ENCODE measurements at regions not wholly inside any gene's neighbourhood (a gene's known extent, or its start where the extent isn't known, plus 50 kb on each side); places are given as distances from the start of the nearest gene placed in this dataset.

DNA sequence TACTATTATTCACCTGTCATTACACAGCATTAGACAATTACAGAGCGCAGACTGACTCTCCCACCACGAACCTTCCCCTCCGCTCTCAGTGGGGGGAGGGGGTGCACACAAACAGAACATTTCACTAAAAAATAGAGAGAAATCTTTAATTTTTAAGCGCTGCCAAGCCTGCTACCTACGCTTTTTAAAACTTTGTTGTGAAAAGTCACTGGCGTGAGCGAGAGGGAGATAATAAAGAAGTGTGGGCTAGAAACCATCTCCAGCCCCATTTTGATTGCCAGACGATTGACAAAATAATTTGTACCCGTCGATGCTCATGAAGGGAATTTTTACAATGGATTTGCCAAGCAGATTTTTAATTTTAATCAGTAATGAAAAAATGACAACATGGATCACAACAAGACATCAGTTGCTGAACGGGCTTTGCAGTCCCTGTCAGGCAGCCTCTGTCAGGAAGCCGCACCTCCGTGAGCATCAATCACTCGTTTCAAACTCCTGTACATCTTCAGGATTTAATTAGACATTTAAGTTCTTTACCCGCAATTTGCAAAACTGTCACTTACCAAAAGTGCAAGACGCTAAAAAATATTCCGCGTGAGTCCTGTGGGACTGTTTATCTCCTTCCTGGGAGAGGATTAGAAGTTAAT is 209.1 kb downstream of the BCL11B start:
- H3K27ac ChIP-seq, result no peak overlapping the region
- TF ChIP-seq, protein P1, sequence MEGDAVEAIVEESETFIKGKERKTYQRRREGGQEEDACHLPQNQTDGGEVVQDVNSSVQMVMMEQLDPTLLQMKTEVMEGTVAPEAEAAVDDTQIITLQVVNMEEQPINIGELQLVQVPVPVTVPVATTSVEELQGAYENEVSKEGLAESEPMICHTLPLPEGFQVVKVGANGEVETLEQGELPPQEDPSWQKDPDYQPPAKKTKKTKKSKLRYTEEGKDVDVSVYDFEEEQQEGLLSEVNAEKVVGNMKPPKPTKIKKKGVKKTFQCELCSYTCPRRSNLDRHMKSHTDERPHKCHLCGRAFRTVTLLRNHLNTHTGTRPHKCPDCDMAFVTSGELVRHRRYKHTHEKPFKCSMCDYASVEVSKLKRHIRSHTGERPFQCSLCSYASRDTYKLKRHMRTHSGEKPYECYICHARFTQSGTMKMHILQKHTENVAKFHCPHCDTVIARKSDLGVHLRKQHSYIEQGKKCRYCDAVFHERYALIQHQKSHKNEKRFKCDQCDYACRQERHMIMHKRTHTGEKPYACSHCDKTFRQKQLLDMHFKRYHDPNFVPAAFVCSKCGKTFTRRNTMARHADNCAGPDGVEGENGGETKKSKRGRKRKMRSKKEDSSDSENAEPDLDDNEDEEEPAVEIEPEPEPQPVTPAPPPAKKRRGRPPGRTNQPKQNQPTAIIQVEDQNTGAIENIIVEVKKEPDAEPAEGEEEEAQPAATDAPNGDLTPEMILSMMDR (IDR thresholded peaks at IDR 0.05), result no peak
- TF ChIP-seq POLR2A (IDR thresholded peaks at IDR 0.05) (no peak), EP300 (IDR thresholded peaks at IDR 0.05) (no peak)
- no peaks in the 10 kb centered on the region for H3K27me3 ChIP-seq
- H3K4me3 ChIP-seq, result no peak overlapping the region
- no peak for DNase-seq (ENCODE audit: low spot score in 2 of 2)
- WGBS, 2 donors, result 87% methylated on average over 18 of the region's 18 CpGs
- H3K9me3 ChIP-seq, result peaks cover 0 to 8% (median 0%) of the 10 kb centered on the region in 4 donors
- H3K36me3 ChIP-seq, result no peaks in the 10 kb centered on the region
- H3K4me1 ChIP-seq, result no peaks in the 10 kb centered on the region

DNA sequence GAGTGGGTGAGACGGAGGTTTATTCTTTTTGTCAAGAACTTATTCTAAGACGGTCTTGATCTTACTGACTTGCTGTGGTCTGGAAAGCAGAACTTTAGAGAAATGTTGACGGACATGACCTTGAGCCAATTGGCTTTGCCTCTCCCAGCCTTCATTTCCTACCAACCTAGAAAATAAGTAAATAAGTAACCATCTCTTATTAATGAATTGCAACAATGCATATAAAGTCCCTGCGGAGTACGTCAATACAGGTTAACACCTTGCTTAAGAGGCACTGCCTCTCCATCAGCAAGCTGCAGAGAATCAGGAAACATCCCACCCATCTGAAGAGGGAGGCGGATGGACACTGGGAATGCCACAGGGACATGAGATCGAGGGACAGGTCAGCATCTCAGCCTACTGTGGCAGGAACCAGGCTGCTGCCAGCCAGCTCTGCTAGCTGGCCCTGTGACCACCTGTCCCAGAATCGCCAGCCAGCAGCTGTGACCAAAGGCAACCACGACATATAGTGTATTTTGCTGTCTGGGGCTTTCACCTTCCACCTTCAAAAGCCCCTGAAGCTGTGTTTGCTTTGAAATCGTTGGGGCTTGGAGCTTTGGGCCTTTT is 208.3 kb downstream of the BCL11B start:
- TF ChIP-seq POLR2A (IDR thresholded peaks at IDR 0.05) (no peak), EP300 (IDR thresholded peaks at IDR 0.05) (no peak)
- TF ChIP-seq, protein P1 (IDR thresholded peaks at IDR 0.05), result no peak

DNA sequence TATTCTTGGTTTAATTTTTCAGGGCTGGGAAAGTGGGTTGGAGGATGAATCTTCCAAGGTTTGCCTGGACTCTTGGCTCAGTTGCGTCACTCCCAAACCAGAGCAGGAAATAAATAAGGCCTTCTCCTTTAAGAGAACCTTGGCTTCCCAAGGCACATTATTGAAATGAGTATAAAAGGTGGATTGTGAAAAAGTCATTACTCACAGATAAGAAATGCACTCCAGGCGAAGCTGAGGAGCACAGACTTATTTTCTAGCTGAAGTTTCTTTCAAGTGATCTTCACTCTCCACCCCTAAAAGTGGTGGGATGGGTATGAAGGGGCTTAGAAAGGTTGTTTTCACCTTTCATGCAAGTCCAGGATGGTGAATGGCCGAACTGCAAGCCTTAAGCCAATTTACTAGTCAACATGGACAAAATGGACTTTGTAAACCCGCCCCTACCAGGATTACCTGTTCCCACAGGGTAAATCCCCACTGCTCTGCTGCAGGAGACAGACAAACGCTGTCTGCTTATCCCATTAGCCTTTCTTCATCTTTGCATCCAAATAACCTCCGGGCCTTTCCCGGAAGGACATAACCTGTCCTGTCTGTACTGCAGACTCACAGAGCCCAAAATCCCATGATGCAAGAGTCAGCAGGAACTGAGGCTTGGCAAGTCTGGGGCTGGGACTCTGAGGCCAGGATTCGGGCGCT is 207.6 kb downstream of the BCL11B start:
- Histone ChIP-seq H3K4me3 (no peak overlapping the region), H3K27me3 (no peaks in the 10 kb centered on the region), H3K36me3 (no peaks in the 10 kb centered on the region), H3K4me1 (no peaks in the 10 kb centered on the region), H3K9me3 (peaks cover 0 to 13% (median 0%) of the 10 kb centered on the region in 4 donors), H3K27ac (no peak overlapping the region)
- WGBS, 2 donors, result 59 to 70% methylated on average over 9 of the region's 9 CpGs
- TF ChIP-seq POLR2A (IDR thresholded peaks at IDR 0.05) (no peak), EP300 (IDR thresholded peaks at IDR 0.05) (no peak)
- TF ChIP-seq, protein P1 (IDR thresholded peaks at IDR 0.05), result no peak
- no peak for DNase-seq (ENCODE audit: low spot score in 2 of 2)

More for the DNA sequence above, 208.3 kb downstream of the BCL11B start:
- no peaks in the 10 kb centered on the region for H3K4me1 ChIP-seq
- DNase-seq (ENCODE audit: low spot score in 2 of 2), result no peak
- H3K4me3 ChIP-seq, result no peak overlapping the region
- peaks cover 0 to 10% (median 0%) of the 10 kb centered on the region in 4 donors for H3K9me3 ChIP-seq
- no peaks in the 10 kb centered on the region for H3K36me3 ChIP-seq
- no peaks in the 10 kb centered on the region for H3K27me3 ChIP-seq
- no peak overlapping the region for H3K27ac ChIP-seq
- WGBS, 2 donors, result 76 to 80% methylated on average over 10 of the region's 10 CpGs

DNA sequence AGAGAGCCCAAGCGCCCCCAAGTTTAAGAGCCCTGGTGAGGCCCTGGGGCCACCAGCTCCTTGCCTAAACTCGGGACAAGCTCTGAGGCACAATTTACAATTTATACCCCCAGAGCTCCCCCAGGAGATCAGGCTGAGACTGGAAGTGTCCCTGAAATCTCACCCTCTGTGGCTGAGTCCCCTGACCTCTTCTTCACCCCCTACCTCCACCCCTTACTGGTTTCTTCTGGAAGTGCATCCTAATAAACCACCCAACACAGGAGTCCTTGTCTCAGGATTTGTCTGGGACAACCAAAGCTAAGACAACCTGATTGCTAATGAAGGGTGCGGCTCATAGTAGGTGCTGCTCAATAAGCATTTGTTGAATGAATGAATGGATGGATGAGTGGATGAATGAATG is 206.4 kb downstream of the BCL11B start:
- Histone ChIP-seq H3K36me3 (no peaks in the 10 kb centered on the region), H3K27ac (no peak overlapping the region), H3K4me1 (no peaks in the 10 kb centered on the region), H3K9me3 (peaks cover 0 to 24% (median 0%) of the 10 kb centered on the region in 4 donors), H3K27me3 (no peaks in the 10 kb centered on the region), H3K4me3 (no peak overlapping the region)
- no peak for DNase-seq (ENCODE audit: low spot score in 2 of 2)
- TF ChIP-seq EP300 (IDR thresholded peaks at IDR 0.05) (no peak), POLR2A (IDR thresholded peaks at IDR 0.05) (no peak)
- TF ChIP-seq, protein P1 (IDR thresholded peaks at IDR 0.05), result no peak
- WGBS, 2 donors, result 83 to 94% methylated on average over 3 of the region's 3 CpGs

DNA sequence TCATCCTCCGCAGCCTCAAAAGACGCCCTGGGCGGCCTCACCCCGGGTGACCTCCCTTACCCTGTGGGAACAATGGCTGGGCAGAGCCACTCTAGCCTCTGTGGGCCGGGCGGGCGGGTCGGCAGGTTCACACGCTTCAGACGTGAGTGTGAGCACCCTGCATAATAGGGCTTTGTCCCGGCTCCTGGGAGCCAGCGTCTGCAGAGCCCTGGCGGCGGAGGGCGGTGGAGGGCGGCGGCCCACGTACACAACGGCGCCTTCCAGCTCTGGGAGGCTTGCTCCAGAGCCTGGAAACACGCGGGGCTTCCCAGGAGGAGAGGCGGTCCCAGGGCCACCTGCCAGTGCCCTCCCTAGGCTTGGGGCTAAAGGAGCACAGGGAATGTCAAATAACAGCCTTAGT is 205.6 kb downstream of the BCL11B start:
- DNase-seq (ENCODE audit: low spot score in 2 of 2), result no peak
- peaks cover 0 to 32% (median 0%) of the 10 kb centered on the region in 4 donors for H3K9me3 ChIP-seq
- no peak overlapping the region for H3K27ac ChIP-seq
- no peaks in the 10 kb centered on the region for H3K27me3 ChIP-seq
- WGBS, 2 donors, result 43 to 57% methylated on average over 12 to 20 of the region's 23 CpGs
- no peak overlapping the region for H3K4me3 ChIP-seq
- TF ChIP-seq, protein P1 (IDR thresholded peaks at IDR 0.05), result no peak
- no peak for TF ChIP-seq POLR2A (IDR thresholded peaks at IDR 0.05)
- TF ChIP-seq EP300 (IDR thresholded peaks at IDR 0.05), result no peak
- no peaks in the 10 kb centered on the region for H3K36me3 ChIP-seq
- no peaks in the 10 kb centered on the region for H3K4me1 ChIP-seq
